ENCODE measurements at regions not wholly inside any gene's neighbourhood (a gene's known extent, or its start where the extent isn't known, plus 50 kb on each side); places are given as distances from the start of the nearest gene placed in this dataset.

GRCh38 chr3:106115557-106115956 is 246.7 kb upstream of the CBLB start:
- no peak for TF ChIP-seq CTCF (IDR thresholded peaks at IDR 0.05)
- no peak for TF ChIP-seq POLR2A (IDR thresholded peaks at IDR 0.05)

Measured in Peyer's patch (tissue), 4 donors.